ENCODE measurements at regions not wholly inside any gene's neighbourhood (a gene's known extent, or its start where the extent isn't known, plus 50 kb on each side); places are given as distances from the start of the nearest gene placed in this dataset.

GRCh38 chr1:67491280-67491679 is 61.1 kb upstream of the SERBP1 start:
- TF ChIP-seq USF2 (CRISPR knock-in tag; IDR thresholded peaks at IDR 0.05): no peak
- TF ChIP-seq STAT6 (CRISPR knock-in tag; conservative IDR thresholded peaks at IDR 0.05; ENCODE audit: low read depth): no peak
- no peak for TF ChIP-seq CTCF (IDR thresholded peaks at IDR 0.05)
- TF ChIP-seq NR1H2 (CRISPR knock-in tag; IDR thresholded peaks at IDR 0.05): no peak
- TF ChIP-seq SP1 (CRISPR knock-in tag; conservative IDR thresholded peaks at IDR 0.05): no peak
- TF ChIP-seq ATF6 (CRISPR knock-in tag; IDR thresholded peaks at IDR 0.05): no peak
- no peak for TF ChIP-seq ATF2 (CRISPR knock-in tag; IDR thresholded peaks at IDR 0.05; ENCODE audit: borderline replicate concordance, low read depth)
- no peak for TF ChIP-seq FOXP1 (CRISPR knock-in tag; IDR thresholded peaks at IDR 0.05; ENCODE audit: borderline replicate concordance)
- no peak for TF ChIP-seq CREM (CRISPR knock-in tag; IDR thresholded peaks at IDR 0.05)
- no peak for TF ChIP-seq TEAD4 (CRISPR knock-in tag; IDR thresholded peaks at IDR 0.05)
- no peak for TF ChIP-seq ZNF532 (CRISPR knock-in tag; IDR thresholded peaks at IDR 0.05; ENCODE audit: borderline replicate concordance)
